CD4-positive, alpha-beta memory T cell (primary cell): ENCODE measurements at regions not wholly inside any gene's neighbourhood (a gene's known extent, or its start where the extent isn't known, plus 50 kb on each side); places are given as distances from the start of the nearest gene placed in this dataset.

Source experiments
- CTCF ChIA-PET: fragments of 350-600 bp; sonication (Branson Sonifier 250); formaldehyde crosslinking; loops from one replicate; lab custom pipeline; 2021; ENCODE audit warnings: inconsistent platforms; ENCODE audit not compliant: partially characterized antibody; lab: Charles Lee
- POLR2A ChIA-PET: fragments of 350-600 bp; sonication (Branson Sonifier 250); formaldehyde crosslinking; loops from one replicate; lab custom pipeline; 2021; ENCODE audit not compliant: partially characterized antibody; lab: Charles Lee
- DNase-seq, 5 donors: peaks; one replicate each; pipeline versions ENCODE4 v3.0.0 to v3.0.0-alpha.2; 2020 to 2022; ENCODE audit warnings: mixed read lengths in 1 of 5
- H3K27ac ChIP-seq: one replicate; pipeline ENCODE4 v1.7.0; 2013; ENCODE audit warnings: low read depth, low read length
- H3K27me3 ChIP-seq: 2 replicates; pipeline ENCODE4 v1.7.0; 2013; ENCODE audit warnings: mild to moderate bottlenecking, low read length, moderate library complexity; ENCODE audit not compliant: insufficient read depth
- H3K36me3 ChIP-seq: 2 replicates; pipeline ENCODE4 v1.7.0; 2013; ENCODE audit warnings: mild to moderate bottlenecking, low read length, moderate library complexity; ENCODE audit not compliant: insufficient read depth
- H3K4me1 ChIP-seq: 2 replicates; pipeline ENCODE4 v1.7.0; 2013; ENCODE audit warnings: mild to moderate bottlenecking, low read length, moderate library complexity; ENCODE audit not compliant: insufficient read depth
- H3K4me3 ChIP-seq, 2 donors: one replicate each; pipeline ENCODE4 v1.7.0; 2013; ENCODE audit warnings: low read length in 2 of 2, mild to moderate bottlenecking in 1 of 2
- H3K9me3 ChIP-seq, 2 donors: one replicate each; pipeline ENCODE4 v1.7.0; 2013; ENCODE audit warnings: low read length in 2 of 2, control low read depth in 1 of 2; ENCODE audit not compliant: control insufficient read depth in 1 of 2
- H3K27ac Mint-ChIP-seq, 7 donors: one replicate each; pipeline ENCODE4 v1.8.0; 2020 to 2021; ENCODE audit warnings: mixed read lengths in 7 of 7, mild to moderate bottlenecking in 6 of 7, inconsistent platforms in 3 of 7, moderate library complexity in 3 of 7
- H3K27me3 Mint-ChIP-seq, 2 donors: one replicate each; pipeline ENCODE4 v1.8.0; 2020 to 2021; ENCODE audit warnings: mixed read lengths in 2 of 2
- H3K36me3 Mint-ChIP-seq, 2 donors: one replicate each; pipeline ENCODE4 v1.8.0; 2020 to 2021; ENCODE audit warnings: mixed read lengths in 2 of 2, inconsistent platforms in 1 of 2, mild to moderate bottlenecking in 1 of 2
- H3K4me1 Mint-ChIP-seq, 4 donors: one replicate each; pipeline ENCODE4 v1.8.0; 2020 to 2021; ENCODE audit warnings: mixed read lengths in 4 of 4, mild to moderate bottlenecking in 1 of 4
- H3K4me3 Mint-ChIP-seq, 8 donors: one replicate each; pipeline ENCODE4 v1.8.0; 2020 to 2021; ENCODE audit warnings: mixed read lengths in 8 of 8, mild to moderate bottlenecking in 7 of 8, moderate library complexity in 6 of 8, inconsistent platforms in 3 of 8
- H3K9me3 Mint-ChIP-seq, 8 donors: one replicate each; pipeline ENCODE4 v1.8.0; 2020 to 2021; ENCODE audit warnings: mixed read lengths in 8 of 8, mild to moderate bottlenecking in 5 of 8, inconsistent platforms in 3 of 8, moderate library complexity in 1 of 8
- intact Hi-C: fragments of 100-400 bp; cut with micrococcal nuclease; formaldehyde crosslinking; loops from one replicate; pipeline ENCODE4 v1.15.1; 2023

DNA sequence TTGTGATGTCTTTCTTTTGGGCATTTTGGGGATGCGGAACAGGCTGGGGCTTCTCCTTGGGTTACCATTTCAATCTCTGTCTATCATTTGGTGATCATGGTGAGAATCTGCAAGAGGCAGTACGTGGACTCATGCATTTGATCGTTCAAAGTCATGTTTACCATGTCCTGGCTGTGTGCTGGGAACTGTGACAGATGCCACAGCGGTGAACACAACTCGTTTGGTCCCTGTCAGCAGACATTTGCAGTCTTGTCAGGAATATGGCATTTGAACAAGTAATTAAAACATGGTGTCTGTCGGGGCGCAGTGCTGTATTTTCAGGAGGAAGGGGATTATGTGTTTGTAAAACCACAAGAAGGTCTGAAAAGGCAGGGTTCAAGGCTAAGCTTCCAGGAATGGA is 103.3 kb upstream of the IGSF21 start:
- peaks cover 3 to 7% of the 10 kb centered on the region in 2 donors for H3K27me3 Mint-ChIP-seq

DNA sequence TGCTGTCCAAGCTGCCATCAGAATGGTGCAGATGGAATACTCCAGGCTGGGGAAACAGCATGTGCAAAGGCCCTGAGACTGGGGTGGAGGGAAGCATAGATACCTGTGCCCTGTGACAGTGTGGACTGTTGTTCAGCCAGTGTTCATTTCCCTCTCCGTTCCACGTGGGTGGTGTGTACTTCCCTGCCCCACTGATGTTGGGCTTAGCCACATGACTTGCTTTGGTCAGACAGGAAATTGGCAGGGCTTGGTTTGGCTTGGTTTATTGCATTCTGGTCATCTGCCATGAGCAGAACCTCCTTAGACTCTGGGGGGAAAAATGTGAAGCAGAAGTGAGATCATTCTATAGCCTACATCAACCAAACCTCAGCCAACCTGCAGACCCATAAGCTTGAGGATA is 102.4 kb upstream of the IGSF21 start:
- POLR2A ChIA-PET, result no interaction called here
- Mint-ChIP-seq H3K9me3 (peaks cover 0 to 3% (median 0%) of the 10 kb centered on the region in 8 donors), H3K27ac (no peak overlapping the region), H3K4me1 (peaks cover 0 to 2% (median 0%) of the 10 kb centered on the region in 4 donors), H3K27me3 (peaks cover 3 to 10% of the 10 kb centered on the region in 2 donors), H3K36me3 (no peaks in the 10 kb centered on the region), H3K4me3 (no peak overlapping the region)
- intact Hi-C loops, result no loop called here
- Histone ChIP-seq H3K36me3 (no peaks in the 10 kb centered on the region), H3K27me3 (no peaks in the 10 kb centered on the region), H3K27ac (no peak overlapping the region), H3K9me3 (no peaks in the 10 kb centered on the region), H3K4me1 (no peaks in the 10 kb centered on the region), H3K4me3 (no peak overlapping the region)
- CTCF ChIA-PET, result no interaction called here
- no peak for DNase-seq

More for the DNA sequence above, 103.3 kb upstream of the IGSF21 start:
- no peaks in the 10 kb centered on the region for H3K9me3 ChIP-seq
- no peak for DNase-seq
- Mint-ChIP-seq H3K9me3 (peaks cover 0 to 1% (median 0%) of the 10 kb centered on the region in 8 donors), H3K36me3 (no peaks in the 10 kb centered on the region), H3K27ac (no peak overlapping the region), H3K4me3 (no peak overlapping the region), H3K4me1 (peaks cover 0 to 2% (median 0%) of the 10 kb centered on the region in 4 donors)
- no peaks in the 10 kb centered on the region for H3K27me3 ChIP-seq
- H3K27ac ChIP-seq, result no peak overlapping the region
- ChIA-PET POLR2A (no interaction called here), CTCF (no interaction called here)
- intact Hi-C loops, result no loop called here
- H3K4me1 ChIP-seq, result no peaks in the 10 kb centered on the region
- no peak overlapping the region for H3K4me3 ChIP-seq
- no peaks in the 10 kb centered on the region for H3K36me3 ChIP-seq

DNA sequence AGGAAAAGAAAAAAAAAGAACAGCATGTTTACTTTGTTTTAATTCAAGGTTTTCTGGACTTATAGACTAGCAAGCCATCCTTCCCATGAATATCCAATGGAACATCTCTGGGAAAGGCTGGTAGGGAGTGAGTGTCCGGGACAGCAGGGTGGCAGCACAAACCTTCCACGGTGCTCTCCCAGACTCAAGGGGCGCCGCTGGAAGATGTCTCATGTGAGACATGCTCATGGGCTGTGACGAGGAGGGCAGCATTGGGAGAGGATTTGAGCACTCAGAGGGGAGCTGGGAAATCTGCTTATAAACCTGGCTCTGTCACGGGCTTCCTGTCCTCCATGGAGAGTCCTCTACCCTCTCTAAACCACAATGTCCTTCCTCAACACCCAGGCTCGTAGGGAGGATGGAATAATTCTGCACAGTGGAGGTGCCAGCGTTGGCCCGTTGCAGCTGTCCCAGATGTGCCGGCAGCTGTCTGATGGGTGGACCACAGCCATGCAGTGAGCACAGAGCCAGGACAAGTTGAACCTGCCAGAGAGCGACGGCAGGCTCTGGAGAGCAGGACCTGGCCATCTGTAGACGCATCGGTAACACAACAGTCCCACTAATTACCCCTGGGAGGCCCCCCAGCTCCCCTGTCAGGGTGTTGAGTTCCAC is 100.1 kb upstream of the IGSF21 start:
- Mint-ChIP-seq H3K27me3 (peaks cover 8 to 14% of the 10 kb centered on the region in 2 donors), H3K27ac (no peak overlapping the region), H3K9me3 (peaks cover 0 to 7% (median 0%) of the 10 kb centered on the region in 8 donors), H3K36me3 (no peaks in the 10 kb centered on the region), H3K4me3 (no peak overlapping the region), H3K4me1 (peaks cover 0 to 2% (median 0%) of the 10 kb centered on the region in 4 donors)
- Histone ChIP-seq H3K4me1 (no peaks in the 10 kb centered on the region), H3K27ac (no peak overlapping the region), H3K36me3 (no peaks in the 10 kb centered on the region), H3K4me3 (no peak overlapping the region), H3K9me3 (no peaks in the 10 kb centered on the region), H3K27me3 (no peaks in the 10 kb centered on the region)
- ChIA-PET POLR2A (no interaction called here), CTCF (no interaction called here)
- DNase-seq, result no peak
- intact Hi-C loops, result no loop called here

DNA sequence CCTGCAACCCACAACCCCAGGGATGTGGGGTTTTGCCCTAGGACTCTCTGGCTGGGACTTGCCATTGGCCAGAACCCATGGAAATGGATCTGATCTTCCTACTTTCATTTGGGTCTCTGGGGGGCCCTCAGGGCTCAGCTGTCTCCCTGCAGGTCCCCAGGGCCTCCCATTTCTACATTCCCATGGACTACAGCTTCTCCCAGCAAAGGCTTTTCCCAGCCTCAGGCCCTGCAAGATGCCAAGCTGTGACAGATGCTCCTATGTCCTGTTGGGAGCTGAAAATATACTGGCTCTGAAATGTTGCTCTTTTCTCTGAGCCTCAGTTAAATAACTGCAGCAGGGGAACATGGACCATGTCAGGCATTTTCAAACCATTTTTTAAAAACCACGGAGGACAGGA is 99.5 kb upstream of the IGSF21 start:
- H3K4me1 ChIP-seq, result no peaks in the 10 kb centered on the region
- DNase-seq, result no peak
- no peak overlapping the region for H3K4me3 ChIP-seq
- H3K27me3 Mint-ChIP-seq, result peaks cover 8 to 14% of the 10 kb centered on the region in 2 donors
- POLR2A ChIA-PET, result no interaction called here
- no peaks in the 10 kb centered on the region for H3K36me3 Mint-ChIP-seq
- H3K27ac Mint-ChIP-seq, result no peak overlapping the region
- H3K27ac ChIP-seq, result no peak overlapping the region
- no peak overlapping the region for H3K4me3 Mint-ChIP-seq
- H3K4me1 Mint-ChIP-seq, result peaks cover 0 to 2% (median 0%) of the 10 kb centered on the region in 4 donors
- CTCF ChIA-PET, result no interaction called here
- H3K36me3 ChIP-seq, result no peaks in the 10 kb centered on the region
- H3K27me3 ChIP-seq, result no peaks in the 10 kb centered on the region
- intact Hi-C loops, result no loop called here
- H3K9me3 ChIP-seq, result no peaks in the 10 kb centered on the region
- H3K9me3 Mint-ChIP-seq, result peaks cover 0 to 7% (median 0%) of the 10 kb centered on the region in 8 donors

DNA sequence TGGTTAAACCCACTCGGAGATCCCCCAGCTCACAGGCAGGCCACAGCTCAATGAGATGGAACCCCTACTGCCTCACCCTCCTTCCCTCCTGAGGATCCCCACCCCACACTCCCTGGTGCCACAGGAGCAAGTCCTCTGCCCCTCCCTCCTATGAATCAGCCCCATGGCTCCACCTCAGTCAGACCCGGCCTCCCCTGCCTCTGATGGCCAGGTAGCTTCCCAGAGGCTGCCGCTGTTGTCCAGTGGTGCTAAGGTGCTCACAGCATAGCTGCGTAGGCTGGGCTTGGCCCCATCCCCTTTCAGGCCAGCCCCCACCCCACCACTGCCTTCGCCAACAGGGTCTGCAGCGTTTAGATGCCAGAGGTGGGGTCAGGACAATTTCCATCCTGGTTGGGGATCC is 98.5 kb upstream of the IGSF21 start:
- intact Hi-C loops, result no loop called here

DNA sequence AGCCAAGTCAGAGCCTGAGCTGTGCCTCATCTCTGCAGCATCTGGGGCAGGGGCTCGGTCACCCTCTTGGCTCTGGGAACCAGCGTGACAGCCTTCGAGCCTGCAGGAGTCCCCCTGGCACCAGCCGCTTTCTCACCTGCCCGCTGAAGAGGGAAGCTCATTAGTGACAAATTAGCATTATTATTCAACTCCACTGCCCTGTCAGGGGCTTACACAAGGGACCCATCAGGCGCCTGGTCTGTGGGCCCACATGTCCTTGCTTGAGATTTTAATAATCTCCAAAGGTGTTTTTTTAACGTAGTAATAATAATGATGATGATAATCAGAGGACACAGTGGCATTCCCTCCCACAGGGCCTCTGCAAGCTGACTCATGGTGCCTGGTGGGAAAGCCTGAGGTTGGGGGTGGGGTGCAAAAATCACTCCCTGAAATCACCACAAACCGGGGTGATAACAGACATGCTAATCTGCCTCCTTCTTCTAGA is 98.1 kb upstream of the IGSF21 start:
- Mint-ChIP-seq H3K27ac (no peak overlapping the region), H3K27me3 (peaks cover 9 to 13% of the 10 kb centered on the region in 2 donors), H3K36me3 (no peaks in the 10 kb centered on the region), H3K4me3 (no peak overlapping the region), H3K4me1 (no peaks in the 10 kb centered on the region), H3K9me3 (peaks cover 0 to 7% (median 0%) of the 10 kb centered on the region in 8 donors)
- no peak overlapping the region for H3K4me3 ChIP-seq
- intact Hi-C loops, result no loop called here
- CTCF ChIA-PET, result no interaction called here
- H3K27me3 ChIP-seq, result no peaks in the 10 kb centered on the region
- POLR2A ChIA-PET, result no interaction called here
- no peaks in the 10 kb centered on the region for H3K4me1 ChIP-seq
- no peak for DNase-seq
- no peaks in the 10 kb centered on the region for H3K9me3 ChIP-seq
- no peak overlapping the region for H3K27ac ChIP-seq
- H3K36me3 ChIP-seq, result no peaks in the 10 kb centered on the region

More for the DNA sequence above, 98.5 kb upstream of the IGSF21 start:
- ChIA-PET CTCF (no interaction called here), POLR2A (no interaction called here)
- no peaks in the 10 kb centered on the region for H3K36me3 ChIP-seq
- Mint-ChIP-seq H3K4me1 (no peaks in the 10 kb centered on the region), H3K27ac (no peak overlapping the region), H3K36me3 (no peaks in the 10 kb centered on the region), H3K27me3 (peaks cover 9 to 11% of the 10 kb centered on the region in 2 donors), H3K4me3 (no peak overlapping the region), H3K9me3 (peaks cover 0 to 7% (median 0%) of the 10 kb centered on the region in 8 donors)
- DNase-seq, result no peak
- H3K9me3 ChIP-seq, result no peaks in the 10 kb centered on the region
- H3K4me3 ChIP-seq, result no peak overlapping the region
- H3K27me3 ChIP-seq, result no peaks in the 10 kb centered on the region
- no peak overlapping the region for H3K27ac ChIP-seq
- H3K4me1 ChIP-seq, result no peaks in the 10 kb centered on the region

DNA sequence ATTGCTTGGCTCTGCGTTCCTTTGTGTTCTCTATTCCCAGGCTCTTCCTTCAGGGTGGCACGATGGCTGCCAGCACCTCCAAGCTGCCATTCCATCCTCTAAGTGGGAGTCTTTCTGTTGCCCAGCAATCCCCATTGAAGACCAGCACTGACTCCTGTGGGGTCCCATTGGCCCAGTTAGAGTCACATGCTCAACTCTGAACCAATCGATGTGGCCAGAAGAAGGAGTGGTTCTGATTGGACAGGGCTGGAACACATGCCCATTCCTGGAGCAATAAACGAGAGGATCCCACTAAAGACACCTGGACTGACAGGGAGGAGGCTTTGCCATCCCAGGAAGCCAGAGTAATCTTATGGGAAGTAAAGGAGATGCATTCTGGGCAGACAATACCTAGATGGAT is 97.2 kb upstream of the IGSF21 start:
- Mint-ChIP-seq H3K4me3 (no peak overlapping the region), H3K9me3 (peaks cover 0 to 7% (median 0%) of the 10 kb centered on the region in 8 donors), H3K4me1 (no peaks in the 10 kb centered on the region), H3K27me3 (peaks cover 11 to 16% of the 10 kb centered on the region in 2 donors), H3K27ac (no peak overlapping the region), H3K36me3 (no peaks in the 10 kb centered on the region)
- Histone ChIP-seq H3K9me3 (no peaks in the 10 kb centered on the region), H3K4me1 (no peaks in the 10 kb centered on the region), H3K36me3 (no peaks in the 10 kb centered on the region), H3K4me3 (no peak overlapping the region), H3K27me3 (no peaks in the 10 kb centered on the region), H3K27ac (no peak overlapping the region)
- no peak for DNase-seq
- POLR2A ChIA-PET, result no interaction called here
- CTCF ChIA-PET, result no interaction called here
- intact Hi-C loops, result no loop called here
